Lower lobe of right lung (tissue), 2 donors: ENCODE measurements at regions not wholly inside any gene's neighbourhood (a gene's known extent, or its start where the extent isn't known, plus 50 kb on each side); places are given as distances from the start of the nearest gene placed in this dataset.

Source experiments
- ATAC-seq, 2 donors: fragments of 200-7000 bp; cut with Tn5 transposase; one replicate each; pipeline ENCODE4 v1.9.1; 2020 to 2022; ENCODE audit warnings: mild to moderate bottlenecking in 2 of 2, moderate library complexity in 2 of 2
- DNase-seq: peaks from one replicate; pipeline ENCODE4 v3.0.0-alpha.2; 2020
- H3K27ac ChIP-seq: fragments of 200-600 bp; one replicate; pipeline ENCODE4 v1.8.0; 2022
- H3K27me3 ChIP-seq: fragments of 200-600 bp; one replicate; pipeline ENCODE4 v1.8.0; 2022; ENCODE audit warnings: low read depth
- H3K36me3 ChIP-seq: fragments of 200-600 bp; one replicate; pipeline ENCODE4 v1.8.0; 2022; ENCODE audit warnings: mild to moderate bottlenecking
- H3K4me1 ChIP-seq: fragments of 200-600 bp; one replicate; pipeline ENCODE4 v1.8.0; 2022
- H3K4me3 ChIP-seq: fragments of 200-600 bp; one replicate; pipeline ENCODE4 v1.8.0; 2022; ENCODE audit warnings: mild to moderate bottlenecking
- H3K9me3 ChIP-seq: fragments of 200-600 bp; one replicate; pipeline ENCODE4 v1.8.0; 2022
- CTCF ChIP-seq: fragments of 200-600 bp; IDR thresholded peaks from one replicate; pipeline ENCODE4 v1.8.0; 2022; ENCODE audit warnings: antibody characterized with exemption, mild to moderate bottlenecking
- intact Hi-C: fragments of 100-400 bp; cut with DNase I; formaldehyde crosslinking; loops from one replicate; pipeline ENCODE4 v1.11.0; 2022
- donor health status: DM: no; HTN: yes; CAD: no; lungs with severe emphysema.

GRCh38 chr5:54632131-54632701, 114.7 kb downstream of the SNX18 start:
- Histone ChIP-seq H3K9me3 (no peaks in the 10 kb centered on the region), H3K27me3 (no peaks in the 10 kb centered on the region), H3K4me3 (no peak overlapping the region), H3K27ac (no peak overlapping the region), H3K36me3 (no peaks in the 10 kb centered on the region), H3K4me1 (peaks cover 18% of the 10 kb centered on the region)
- ATAC-seq (no peak), DNase-seq (no peak)
- no peak for TF ChIP-seq CTCF
- intact Hi-C loops, result no loop called here

- no peak overlapping the region for H3K27ac ChIP-seq
- ATAC-seq, result no peak
- H3K36me3 ChIP-seq, result no peaks in the 10 kb centered on the region
- H3K4me3 ChIP-seq, result no peak overlapping the region
- intact Hi-C loops, result no loop called here
- TF ChIP-seq CTCF, result no peak
- no peaks in the 10 kb centered on the region for H3K9me3 ChIP-seq
- H3K4me1 ChIP-seq, result peaks cover 18% of the 10 kb centered on the region
- DNase-seq, result no peak
- no peaks in the 10 kb centered on the region for H3K27me3 ChIP-seq
Observed at GRCh38 chr5:54630738-54631359, 113.3 kb downstream of the SNX18 start.

GRCh38 chr5:54629115-54629514, 111.6 kb downstream of the SNX18 start:
- Histone ChIP-seq H3K4me1 (peaks cover 18% of the 10 kb centered on the region), H3K4me3 (no peak overlapping the region), H3K9me3 (no peaks in the 10 kb centered on the region), H3K27ac (no peak overlapping the region), H3K27me3 (no peaks in the 10 kb centered on the region), H3K36me3 (no peaks in the 10 kb centered on the region)
- intact Hi-C loops, result no loop called here
- TF ChIP-seq CTCF, result no peak
- DNase-seq (no peak), ATAC-seq (no peak)

GRCh38 chr5:54628050-54628449, 110.5 kb downstream of the SNX18 start:
- Histone ChIP-seq H3K36me3 (no peaks in the 10 kb centered on the region), H3K4me1 (peaks cover 18% of the 10 kb centered on the region), H3K27me3 (no peaks in the 10 kb centered on the region), H3K4me3 (no peak overlapping the region), H3K9me3 (no peaks in the 10 kb centered on the region), H3K27ac (no peak overlapping the region)
- ATAC-seq (no peak), DNase-seq (no peak)
- intact Hi-C loops, result no loop called here
- no peak for TF ChIP-seq CTCF

- no peak overlapping the region for H3K4me3 ChIP-seq
- H3K27ac ChIP-seq, result no peak overlapping the region
- H3K36me3 ChIP-seq, result no peaks in the 10 kb centered on the region
- TF ChIP-seq CTCF, result no peak
- intact Hi-C loops, result no loop called here
- ATAC-seq, result no peak
- H3K27me3 ChIP-seq, result no peaks in the 10 kb centered on the region
- no peak for DNase-seq
- peaks cover 7% of the 10 kb centered on the region for H3K4me1 ChIP-seq
- no peaks in the 10 kb centered on the region for H3K9me3 ChIP-seq
Observed at GRCh38 chr5:54626407-54626806, 108.8 kb downstream of the SNX18 start.
